ENCODE measurements at regions not wholly inside any gene's neighbourhood (a gene's known extent, or its start where the extent isn't known, plus 50 kb on each side); places are given as distances from the start of the nearest gene placed in this dataset.

DNA sequence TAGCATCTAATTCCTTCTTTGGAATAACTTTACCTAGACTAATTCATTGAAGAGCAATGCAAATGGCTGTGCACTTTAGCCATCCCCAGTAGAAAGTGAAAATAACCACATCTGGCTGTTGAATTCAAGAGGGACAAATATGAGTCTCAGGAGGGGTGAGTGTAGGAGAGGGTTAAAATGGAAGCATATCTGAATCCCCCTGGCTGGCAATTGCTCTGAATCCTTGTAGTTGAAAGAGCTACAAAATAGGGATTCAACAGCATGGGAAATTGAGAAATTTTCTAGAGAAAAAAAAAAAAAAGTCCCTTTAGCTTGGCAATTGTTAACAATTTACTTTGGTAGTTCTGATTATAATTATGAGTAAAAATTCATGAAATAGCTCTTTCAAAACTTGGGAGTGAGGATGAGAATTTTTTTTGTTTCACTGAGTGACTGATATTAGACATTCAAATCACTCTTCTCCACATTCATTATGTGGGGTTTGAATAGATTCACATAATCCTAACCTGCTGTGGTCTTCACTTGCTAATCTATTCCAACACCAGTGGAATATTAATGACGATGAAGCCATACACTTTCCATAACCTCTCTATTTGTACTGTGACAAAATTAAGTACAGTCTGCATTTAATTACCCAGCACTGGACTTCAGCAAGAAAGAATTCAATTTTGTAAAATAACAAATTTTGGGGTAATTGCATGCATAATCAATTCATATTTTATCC is 569.0 kb upstream of the MCTP2 start:
- no peak for ATAC-seq
- Histone ChIP-seq H2AFZ (ENCODE audit: low read depth, low read length, poor library complexity, severe bottlenecking) (no peak overlapping the region), H3K9ac (ENCODE audit: low read length) (no peak overlapping the region), H3K4me1 (ENCODE audit: control insufficient read depth in 1 of 2, insufficient read depth in 2 of 2, low read length in 2 of 2) (no peaks in the 10 kb centered on the region), H3K9me2 (ENCODE audit: insufficient read depth) (no peaks in the 10 kb centered on the region), H3K4me3 (replicated peaks in 1 of 2; ENCODE audit: low read depth in 1 of 2, low read length in 2 of 2) (no peak overlapping the region), H3K79me2 (ENCODE audit: insufficient read depth, low read length) (no peaks in the 10 kb centered on the region), H3K27ac (ENCODE audit: low read depth, low read length) (no peak overlapping the region), H3K27me3 (ENCODE audit: insufficient read depth, low read length) (no peaks in the 10 kb centered on the region), H3K4me2 (ENCODE audit: low read length) (no peak overlapping the region), H3K9me3 (ENCODE audit: control insufficient read depth in 1 of 2, insufficient read depth in 1 of 2, low read depth in 1 of 2, low read length in 2 of 2) (peaks cover 0 to 5% of the 10 kb centered on the region in 2 experiments; a peak in 1 of 4 replicates), H3K36me3 (ENCODE audit: control insufficient read depth in 1 of 2, insufficient read depth in 2 of 2, low read length in 2 of 2) (no peaks in the 10 kb centered on the region), H4K20me1 (ENCODE audit: insufficient read depth) (no peaks in the 10 kb centered on the region)
- no peak for DNase-seq (ENCODE audit: low read depth, low spot score)
- intact Hi-C loops (cut with micrococcal nuclease): no loop called here
- ChIA-PET POLR2A (no interaction called here), CTCF (no interaction called here), RAD21 (ENCODE audit: low non-redundant PET in 1 of 2, low total read pairs in 2 of 2, uncharacterized antibody in 2 of 2, unreplicated experiment in 2 of 2) (no interaction called here)
- TF ChIP-seq SIN3A (IDR thresholded peaks at IDR 0.05; ENCODE audit: low read depth) (no peak), ZFX (IDR thresholded peaks at IDR 0.05) (no peak), EGR1 (IDR thresholded peaks at IDR 0.05; ENCODE audit: low read depth) (no peak), EZH2 (IDR thresholded peaks at IDR 0.05) (no peak), YY1 (IDR thresholded peaks at IDR 0.05; ENCODE audit: extremely low read depth, insufficient replicate concordance, low read depth, low read length) (no peak)
- BruUV-seq (replicated peaks): no TSS peak

DNA sequence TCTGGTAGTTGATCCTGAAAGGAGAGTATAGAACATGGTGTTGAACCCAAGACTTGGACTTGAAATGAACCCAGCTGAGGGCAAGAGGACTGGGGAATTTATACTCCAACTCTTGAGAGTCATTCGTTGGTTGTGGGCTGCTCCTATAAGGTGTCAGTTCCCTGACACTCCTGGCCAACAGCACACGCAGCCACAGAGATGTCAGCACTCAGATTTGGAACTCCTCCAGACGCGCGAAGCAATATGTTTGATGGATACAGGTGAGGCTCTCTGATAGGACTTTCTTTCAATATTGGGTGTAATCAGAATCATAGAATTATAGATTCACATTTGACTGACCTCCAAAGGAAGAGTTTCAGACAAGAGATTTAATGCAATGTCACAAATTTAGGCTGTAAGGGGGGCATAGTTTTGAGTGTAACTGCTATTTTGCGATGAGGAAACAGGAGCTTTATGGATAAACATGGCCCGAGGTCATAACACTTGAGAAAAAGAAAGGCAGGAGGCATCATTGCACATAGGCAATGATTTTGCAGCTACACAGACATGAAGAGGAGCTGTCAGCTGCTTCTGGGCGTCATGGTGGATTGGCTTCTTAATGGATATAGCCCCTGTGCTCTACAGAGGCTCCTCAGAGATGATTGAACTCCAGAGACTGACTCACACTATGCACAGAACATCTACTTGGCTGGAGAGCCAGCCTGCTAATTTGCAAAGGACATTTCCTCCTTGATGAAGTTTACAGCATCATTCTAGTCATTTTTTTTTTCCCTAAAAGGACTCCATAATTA is 569.2 kb upstream of the RGMA start:
- TF ChIP-seq POLR2AphosphoS5 (IDR thresholded peaks at IDR 0.05; ENCODE audit: low read depth, low read length): no peak
- TF ChIP-seq, protein P1, sequence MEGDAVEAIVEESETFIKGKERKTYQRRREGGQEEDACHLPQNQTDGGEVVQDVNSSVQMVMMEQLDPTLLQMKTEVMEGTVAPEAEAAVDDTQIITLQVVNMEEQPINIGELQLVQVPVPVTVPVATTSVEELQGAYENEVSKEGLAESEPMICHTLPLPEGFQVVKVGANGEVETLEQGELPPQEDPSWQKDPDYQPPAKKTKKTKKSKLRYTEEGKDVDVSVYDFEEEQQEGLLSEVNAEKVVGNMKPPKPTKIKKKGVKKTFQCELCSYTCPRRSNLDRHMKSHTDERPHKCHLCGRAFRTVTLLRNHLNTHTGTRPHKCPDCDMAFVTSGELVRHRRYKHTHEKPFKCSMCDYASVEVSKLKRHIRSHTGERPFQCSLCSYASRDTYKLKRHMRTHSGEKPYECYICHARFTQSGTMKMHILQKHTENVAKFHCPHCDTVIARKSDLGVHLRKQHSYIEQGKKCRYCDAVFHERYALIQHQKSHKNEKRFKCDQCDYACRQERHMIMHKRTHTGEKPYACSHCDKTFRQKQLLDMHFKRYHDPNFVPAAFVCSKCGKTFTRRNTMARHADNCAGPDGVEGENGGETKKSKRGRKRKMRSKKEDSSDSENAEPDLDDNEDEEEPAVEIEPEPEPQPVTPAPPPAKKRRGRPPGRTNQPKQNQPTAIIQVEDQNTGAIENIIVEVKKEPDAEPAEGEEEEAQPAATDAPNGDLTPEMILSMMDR (IDR thresholded peaks at IDR 0.05 in 2 of 3, conservative IDR thresholded peaks at IDR 0.05 in 1 of 3; ENCODE audit: borderline replicate concordance in 1 of 3, insufficient read depth in 1 of 3, low read depth in 2 of 3, low read length in 2 of 3): no peak
- no peak for TF ChIP-seq FOSL1 (IDR thresholded peaks at IDR 0.05; ENCODE audit: low read depth)
- TF ChIP-seq POLR2A (IDR thresholded peaks at IDR 0.05; ENCODE audit: borderline replicate concordance, extremely low read depth, insufficient read depth, insufficient read length): no peak
- TF ChIP-seq CEBPB (IDR thresholded peaks at IDR 0.05; ENCODE audit: low read depth): no peak
- no peak for TF ChIP-seq MAX (IDR thresholded peaks at IDR 0.05)
- TF ChIP-seq ZNF274 (IDR thresholded peaks at IDR 0.05; ENCODE audit: low read depth, low read length): no peak
- no peak for TF ChIP-seq EZH2 (IDR thresholded peaks at IDR 0.05)
- Histone ChIP-seq H4K20me1 (ENCODE audit: insufficient read depth) (no peaks in the 10 kb centered on the region), H2AFZ (ENCODE audit: low read depth, low read length, poor library complexity, severe bottlenecking) (no peak overlapping the region), H3K27ac (ENCODE audit: low read depth, low read length) (no peak overlapping the region), H3K9me3 (ENCODE audit: control insufficient read depth in 1 of 2, insufficient read depth in 1 of 2, low read depth in 1 of 2, low read length in 2 of 2) (peaks cover 0 to 12% of the 10 kb centered on the region in 2 experiments; a peak in 1 of 4 replicates), H3K9me2 (ENCODE audit: insufficient read depth) (no peaks in the 10 kb centered on the region), H3K4me1 (ENCODE audit: control insufficient read depth in 1 of 2, insufficient read depth in 2 of 2, low read length in 2 of 2) (no peaks in the 10 kb centered on the region), H3K36me3 (ENCODE audit: control insufficient read depth in 1 of 2, insufficient read depth in 2 of 2, low read length in 2 of 2) (no peaks in the 10 kb centered on the region), H3K4me2 (ENCODE audit: low read length) (no peak overlapping the region), H3K4me3 (replicated peaks in 1 of 2; ENCODE audit: low read depth in 1 of 2, low read length in 2 of 2) (no peak overlapping the region), H3K79me2 (ENCODE audit: insufficient read depth, low read length) (no peaks in the 10 kb centered on the region), H3K9ac (ENCODE audit: low read length) (no peak overlapping the region), H3K27me3 (ENCODE audit: insufficient read depth, low read length) (no peaks in the 10 kb centered on the region)
- DNase-seq (ENCODE audit: low read depth, low spot score): no peak
- no peak for ATAC-seq
- no TSS peak for BruUV-seq (replicated peaks)
- RAD21 ChIA-PET (ENCODE audit: low non-redundant PET in 1 of 2, low total read pairs in 2 of 2, uncharacterized antibody in 2 of 2, unreplicated experiment in 2 of 2): no interaction called here
- CTCF ChIA-PET: no interaction called here
- intact Hi-C loops (cut with micrococcal nuclease): no loop called here
- POLR2A ChIA-PET: no interaction called here
